Common myeloid progenitor, CD34-positive (primary cell): ENCODE measurements at regions not wholly inside any gene's neighbourhood (a gene's known extent, or its start where the extent isn't known, plus 50 kb on each side); places are given as distances from the start of the nearest gene placed in this dataset.

Experiments used
- CTCF ChIA-PET: fragments of 350-600 bp; sonication (Branson Sonifier 250); formaldehyde crosslinking; loops from one replicate; lab custom pipeline; 2021; ENCODE audit warnings: antibody characterized with exemption; lab: Charles Lee
- POLR2A ChIA-PET: fragments of 350-600 bp; sonication (Branson Sonifier 250); formaldehyde crosslinking; loops from one replicate; lab custom pipeline; 2021; ENCODE audit warnings: antibody characterized with exemption; lab: Charles Lee
- DNase-seq, 3 donors: peaks; one replicate each; pipeline versions ENCODE4 v3.0.0 to v3.0.0-alpha.2; 2013
- H3K27ac ChIP-seq, 2 experiments: 1 replicate in 1 of 2; 2 replicates in 1 of 2; pipeline ENCODE4 v1.7.0; 2013; ENCODE audit warnings: inconsistent platforms in 2 of 2, low read length in 2 of 2, mild to moderate bottlenecking in 2 of 2, low read depth in 1 of 2, moderate library complexity in 1 of 2; ENCODE audit not compliant: severe bottlenecking in 2 of 2, insufficient read depth in 1 of 2, poor library complexity in 1 of 2
- H3K27me3 ChIP-seq, 5 experiments: replicated peaks in 2 of 5; 1 replicate in 3 of 5; 2 replicates in 2 of 5; pipeline versions ENCODE4 v1.6.1 to v1.7.0; 2013; ENCODE audit warnings: low read length in 4 of 5, mild to moderate bottlenecking in 2 of 5, moderate library complexity in 2 of 5, inconsistent platforms in 1 of 5; ENCODE audit not compliant: insufficient read depth in 5 of 5, control insufficient read depth in 4 of 5
- H3K36me3 ChIP-seq, 4 experiments: 1 replicate in 2 of 4; 2 replicates in 2 of 4; pipeline versions ENCODE4 v1.6.1 to v1.7.0; 2013; ENCODE audit warnings: low read length in 3 of 4, control low read depth in 1 of 4, mild to moderate bottlenecking in 1 of 4; ENCODE audit not compliant: control insufficient read depth in 4 of 4, insufficient read depth in 4 of 4
- H3K4me1 ChIP-seq, 4 experiments: 1 replicate in 3 of 4; 2 replicates in 1 of 4; pipeline versions ENCODE4 v1.6.1 to v1.7.1; 2013; ENCODE audit warnings: low read length in 3 of 4, mild to moderate bottlenecking in 3 of 4, control low read depth in 1 of 4, inconsistent platforms in 1 of 4, moderate library complexity in 1 of 4; ENCODE audit not compliant: control insufficient read depth in 4 of 4, insufficient read depth in 4 of 4; ENCODE audit errors: control extremely low read depth in 1 of 4
- H3K4me3 ChIP-seq, 7 experiments: 1 replicate in 4 of 7; 2 replicates in 3 of 7; pipeline versions ENCODE4 v1.5.1 to v1.7.0; 2013; ENCODE audit warnings: mild to moderate bottlenecking in 7 of 7, low read length in 6 of 7, moderate library complexity in 6 of 7, inconsistent platforms in 2 of 7, low read depth in 2 of 7, control low read depth in 1 of 7; ENCODE audit not compliant: insufficient read depth in 4 of 7, control insufficient read depth in 1 of 7; ENCODE audit errors: extremely low read depth in 1 of 7
- H3K9me3 ChIP-seq, 5 experiments: 1 replicate in 4 of 5; 2 replicates in 1 of 5; pipeline versions ENCODE4 v1.6.1 to v1.7.1; 2013; ENCODE audit warnings: low read length in 4 of 5, mild to moderate bottlenecking in 2 of 5, inconsistent platforms in 1 of 5, low read depth in 1 of 5, moderate library complexity in 1 of 5; ENCODE audit not compliant: control insufficient read depth in 4 of 5, insufficient read depth in 2 of 5; ENCODE audit errors: control extremely low read depth in 1 of 5
- WGBS: methylation state at CpG from one replicate; pipeline ENCODE4 v1.1.5; 2013; ENCODE audit not compliant: insufficient coverage; 5-methylcytosine and 5-hydroxymethylcytosine counted together

DNA sequence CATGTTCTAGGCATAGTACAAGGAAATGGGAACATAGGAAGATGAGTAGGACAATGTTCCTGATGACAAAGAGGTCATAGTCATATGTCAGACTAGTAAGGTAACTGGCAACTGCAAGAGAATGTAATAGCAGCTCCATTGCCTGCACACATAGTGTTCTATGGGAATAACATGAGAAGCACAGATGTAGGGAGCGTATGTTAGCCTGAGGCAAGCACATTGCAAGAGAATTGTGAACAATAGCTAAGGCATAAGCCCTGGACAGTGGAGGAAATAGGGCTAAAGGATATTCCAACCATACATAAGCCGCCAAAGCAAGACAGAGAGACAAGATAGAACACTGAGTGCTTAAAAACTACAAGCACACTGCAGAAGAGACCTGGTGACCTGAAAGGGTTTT lies 1017.0 kb upstream of the TENM4 start:
- no peaks in the 10 kb centered on the region for H3K36me3 ChIP-seq
- no peak overlapping the region for H3K27ac ChIP-seq
- no peak overlapping the region for H3K4me3 ChIP-seq
- no peaks in the 10 kb centered on the region for H3K4me1 ChIP-seq
- no peaks in the 10 kb centered on the region for H3K9me3 ChIP-seq
- DNase-seq = no peak
- CTCF ChIA-PET = no interaction called here
- POLR2A ChIA-PET = no interaction called here
- WGBS = no CpG with 5 or more reads among the region's 2 CpGs
- no peaks in the 10 kb centered on the region for H3K27me3 ChIP-seq

GRCh38 chr11:80455818-80456217 lies 1015.0 kb upstream of the TENM4 start:
- POLR2A ChIA-PET = no interaction called here
- CTCF ChIA-PET = no interaction called here
- H3K36me3 ChIP-seq = no peaks in the 10 kb centered on the region
- no CpG with 5 or more reads among the region's 1 CpG for WGBS
- no peak overlapping the region for H3K27ac ChIP-seq
- H3K27me3 ChIP-seq = no peaks in the 10 kb centered on the region
- H3K4me1 ChIP-seq = no peaks in the 10 kb centered on the region
- no peaks in the 10 kb centered on the region for H3K9me3 ChIP-seq
- no peak for DNase-seq
- no peak overlapping the region for H3K4me3 ChIP-seq

GRCh38 chr11:80451105-80451504 lies 1010.3 kb upstream of the TENM4 start:
- Histone ChIP-seq H3K27me3 (no peaks in the 10 kb centered on the region), H3K4me3 (no peak overlapping the region), H3K36me3 (no peaks in the 10 kb centered on the region), H3K27ac (no peak overlapping the region), H3K4me1 (no peaks in the 10 kb centered on the region), H3K9me3 (no peaks in the 10 kb centered on the region)
- WGBS = 100% methylated on average over 1 of the region's 5 CpGs
- ChIA-PET POLR2A (no interaction called here), CTCF (no interaction called here)
- no peak for DNase-seq

- 82% methylated on average over 2 of the region's 2 CpGs for WGBS
- Histone ChIP-seq H3K36me3 (no peaks in the 10 kb centered on the region), H3K9me3 (peaks cover 0 to 1% (median 0%) of the 10 kb centered on the region in 5 experiments), H3K4me3 (no peak overlapping the region), H3K27me3 (no peaks in the 10 kb centered on the region), H3K4me1 (no peaks in the 10 kb centered on the region), H3K27ac (no peak overlapping the region)
- CTCF ChIA-PET = no interaction called here
- DNase-seq = no peak
- POLR2A ChIA-PET = no interaction called here
These were observed 1007.9 kb upstream of the TENM4 start for GRCh38 chr11:80448709-80449108.

DNA sequence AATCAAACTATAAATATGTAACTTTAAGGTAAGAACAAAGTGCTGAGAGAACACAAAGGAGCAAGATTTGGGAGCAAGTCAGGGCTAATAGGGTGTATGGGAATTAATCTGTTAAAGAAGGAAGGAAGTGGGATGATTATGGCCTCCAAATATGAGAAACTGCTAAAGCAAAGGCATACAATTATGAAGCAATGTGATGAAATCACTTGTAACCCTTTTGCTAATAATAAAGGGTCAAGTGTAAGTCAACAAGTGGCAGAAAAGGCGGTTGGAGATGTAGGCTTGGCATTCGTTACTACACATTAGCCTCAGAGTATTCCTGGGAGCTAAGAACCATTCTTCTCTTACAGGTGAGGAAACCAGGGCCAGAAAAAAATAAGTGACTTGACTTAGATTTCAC lies 1002.3 kb upstream of the TENM4 start:
- Histone ChIP-seq H3K9me3 (peaks cover 0 to 1% (median 0%) of the 10 kb centered on the region in 5 experiments), H3K36me3 (no peaks in the 10 kb centered on the region), H3K4me3 (no peak overlapping the region), H3K27me3 (no peaks in the 10 kb centered on the region), H3K4me1 (no peaks in the 10 kb centered on the region), H3K27ac (no peak overlapping the region)
- ChIA-PET POLR2A (no interaction called here), CTCF (no interaction called here)
- no peak for DNase-seq
- 100% methylated on average over 1 of the region's 2 CpGs for WGBS

DNA sequence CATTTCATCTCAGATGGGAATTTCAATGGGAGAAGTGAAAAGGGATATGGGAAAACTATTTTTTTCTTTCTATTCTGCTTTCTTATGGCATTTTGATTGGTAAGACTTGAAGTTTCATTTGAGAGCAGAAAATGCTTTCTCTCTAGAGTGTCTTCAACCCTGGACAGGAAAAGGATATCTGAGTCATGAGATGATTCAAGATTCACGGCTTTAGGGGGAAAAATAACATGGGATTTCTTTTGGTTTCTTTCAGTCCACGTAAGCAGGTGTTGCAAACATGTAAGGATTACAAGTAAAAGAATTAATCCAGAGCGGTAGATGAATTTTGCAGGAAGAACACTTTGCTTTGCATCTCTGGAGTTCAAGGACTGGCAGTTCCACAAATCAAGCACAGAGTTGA lies 1001.0 kb upstream of the TENM4 start:
- ChIA-PET POLR2A (no interaction called here), CTCF (no interaction called here)
- Histone ChIP-seq H3K4me3 (no peak overlapping the region), H3K4me1 (no peaks in the 10 kb centered on the region), H3K9me3 (peaks cover 0 to 1% (median 0%) of the 10 kb centered on the region in 5 experiments), H3K27ac (no peak overlapping the region), H3K36me3 (no peaks in the 10 kb centered on the region), H3K27me3 (no peaks in the 10 kb centered on the region)
- 83% methylated on average over 3 of the region's 3 CpGs for WGBS
- no peak for DNase-seq

GRCh38 chr11:80440835-80441234 lies 1000.0 kb upstream of the TENM4 start:
- no peak for DNase-seq
- CTCF ChIA-PET = no interaction called here

More at GRCh38 chr11:80440835-80441234, 1000.0 kb upstream of the TENM4 start:
- WGBS = 86% methylated on average over 1 of the region's 4 CpGs
- POLR2A ChIA-PET = no interaction called here
- H3K4me1 ChIP-seq = no peaks in the 10 kb centered on the region
- H3K4me3 ChIP-seq = no peak overlapping the region
- H3K27me3 ChIP-seq = no peaks in the 10 kb centered on the region
- H3K27ac ChIP-seq = no peak overlapping the region
- no peaks in the 10 kb centered on the region for H3K9me3 ChIP-seq
- no peaks in the 10 kb centered on the region for H3K36me3 ChIP-seq
